Fibroblast of upper back skin (primary cell): ENCODE measurements at regions not wholly inside any gene's neighbourhood (a gene's known extent, or its start where the extent isn't known, plus 50 kb on each side); places are given as distances from the start of the nearest gene placed in this dataset.
A peak's percentile ranks its signal among the peaks of the same experiment; 100 is the strongest.
"Not testable (repeated sequence)": the region's sequence is repeated elsewhere in the genome, so short reads cannot be mapped to it uniquely, and the experiment has no call there.

Experiments
- DNase-seq: peaks from one replicate; pipeline ENCODE4 v3.0.0-alpha.2; 2013

- no peak for DNase-seq
These were observed 429.2 kb downstream of the OTOL1 start for GRCh38 chr3:161925749-161926360.

GRCh38 chr3:161927131-161927530, 430.5 kb downstream of the OTOL1 start:
- peak; percentile 55 for DNase-seq

- no peak for DNase-seq
These were observed 443.5 kb downstream of the OTOL1 start for GRCh38 chr3:161939918-161940620.

- no peak for DNase-seq
These were observed 444.0 kb downstream of the OTOL1 start for GRCh38 chr3:161940621-161940965.

GRCh38 chr3:161941891-161942290, 445.3 kb downstream of the OTOL1 start:
- DNase-seq = no peak

GRCh38 chr3:161943801-161944345, 447.3 kb downstream of the OTOL1 start:
- not testable (repeated sequence) for DNase-seq

GRCh38 chr3:161946443-161946960, 449.9 kb downstream of the OTOL1 start:
- DNase-seq = no peak

GRCh38 chr3:161950318-161950868, 453.8 kb downstream of the OTOL1 start:
- DNase-seq = no peak

GRCh38 chr3:161957467-161957866, 460.9 kb downstream of the OTOL1 start:
- peak; percentile 19 for DNase-seq

- no peak for DNase-seq
These were observed 468.2 kb downstream of the OTOL1 start for GRCh38 chr3:161964857-161965256.

GRCh38 chr3:161969867-161970266, 473.3 kb downstream of the OTOL1 start:
- peak; percentile 20 for DNase-seq

GRCh38 chr3:161975201-161975600, 478.6 kb downstream of the OTOL1 start:
- no peak for DNase-seq

GRCh38 chr3:161977063-161977462, 480.5 kb downstream of the OTOL1 start:
- DNase-seq = peak; percentile 69

GRCh38 chr3:161977850-161978249, 481.2 kb downstream of the OTOL1 start:
- no peak for DNase-seq

- DNase-seq = no peak
These were observed 491.3 kb downstream of the OTOL1 start for GRCh38 chr3:161987933-161988332.

GRCh38 chr3:161989012-161989411, 492.4 kb downstream of the OTOL1 start:
- no peak for DNase-seq

GRCh38 chr3:161990036-161990435, 493.4 kb downstream of the OTOL1 start:
- no peak for DNase-seq

GRCh38 chr3:161991901-161992540, 495.4 kb downstream of the OTOL1 start:
- DNase-seq = peak; percentile 24

- DNase-seq = no peak
These were observed 503.2 kb downstream of the OTOL1 start for GRCh38 chr3:161999846-162000245.

GRCh38 chr3:162007722-162008121, 511.1 kb downstream of the OTOL1 start:
- peak; percentile 43 for DNase-seq

- DNase-seq = no peak
These were observed 516.0 kb downstream of the OTOL1 start for GRCh38 chr3:162012633-162013032.

GRCh38 chr3:162014284-162014683, 517.7 kb downstream of the OTOL1 start:
- no peak for DNase-seq

GRCh38 chr3:162015856-162016255, 519.2 kb downstream of the OTOL1 start:
- no peak for DNase-seq
